Common myeloid progenitor, CD34-positive (primary cell): ENCODE measurements at regions not wholly inside any gene's neighbourhood (a gene's known extent, or its start where the extent isn't known, plus 50 kb on each side); places are given as distances from the start of the nearest gene placed in this dataset.

Source experiments
- CTCF ChIA-PET: fragments of 350-600 bp; sonication (Branson Sonifier 250); formaldehyde crosslinking; loops from one replicate; lab custom pipeline; 2021; ENCODE audit warnings: antibody characterized with exemption; lab: Charles Lee
- POLR2A ChIA-PET: fragments of 350-600 bp; sonication (Branson Sonifier 250); formaldehyde crosslinking; loops from one replicate; lab custom pipeline; 2021; ENCODE audit warnings: antibody characterized with exemption; lab: Charles Lee
- DNase-seq, 3 donors: peaks; one replicate each; pipeline versions ENCODE4 v3.0.0 to v3.0.0-alpha.2; 2013
- H3K27ac ChIP-seq, 2 experiments: 1 replicate in 1 of 2; 2 replicates in 1 of 2; pipeline ENCODE4 v1.7.0; 2013; ENCODE audit warnings: inconsistent platforms in 2 of 2, low read length in 2 of 2, mild to moderate bottlenecking in 2 of 2, low read depth in 1 of 2, moderate library complexity in 1 of 2; ENCODE audit not compliant: severe bottlenecking in 2 of 2, insufficient read depth in 1 of 2, poor library complexity in 1 of 2
- H3K27me3 ChIP-seq, 5 experiments: replicated peaks in 2 of 5; 1 replicate in 3 of 5; 2 replicates in 2 of 5; pipeline versions ENCODE4 v1.6.1 to v1.7.0; 2013; ENCODE audit warnings: low read length in 4 of 5, mild to moderate bottlenecking in 2 of 5, moderate library complexity in 2 of 5, inconsistent platforms in 1 of 5; ENCODE audit not compliant: insufficient read depth in 5 of 5, control insufficient read depth in 4 of 5
- H3K36me3 ChIP-seq, 4 experiments: 1 replicate in 2 of 4; 2 replicates in 2 of 4; pipeline versions ENCODE4 v1.6.1 to v1.7.0; 2013; ENCODE audit warnings: low read length in 3 of 4, control low read depth in 1 of 4, mild to moderate bottlenecking in 1 of 4; ENCODE audit not compliant: control insufficient read depth in 4 of 4, insufficient read depth in 4 of 4
- H3K4me1 ChIP-seq, 4 experiments: 1 replicate in 3 of 4; 2 replicates in 1 of 4; pipeline versions ENCODE4 v1.6.1 to v1.7.1; 2013; ENCODE audit warnings: low read length in 3 of 4, mild to moderate bottlenecking in 3 of 4, control low read depth in 1 of 4, inconsistent platforms in 1 of 4, moderate library complexity in 1 of 4; ENCODE audit not compliant: control insufficient read depth in 4 of 4, insufficient read depth in 4 of 4; ENCODE audit errors: control extremely low read depth in 1 of 4
- H3K4me3 ChIP-seq, 7 experiments: 1 replicate in 4 of 7; 2 replicates in 3 of 7; pipeline versions ENCODE4 v1.5.1 to v1.7.0; 2013; ENCODE audit warnings: mild to moderate bottlenecking in 7 of 7, low read length in 6 of 7, moderate library complexity in 6 of 7, inconsistent platforms in 2 of 7, low read depth in 2 of 7, control low read depth in 1 of 7; ENCODE audit not compliant: insufficient read depth in 4 of 7, control insufficient read depth in 1 of 7; ENCODE audit errors: extremely low read depth in 1 of 7
- H3K9me3 ChIP-seq, 5 experiments: 1 replicate in 4 of 5; 2 replicates in 1 of 5; pipeline versions ENCODE4 v1.6.1 to v1.7.1; 2013; ENCODE audit warnings: low read length in 4 of 5, mild to moderate bottlenecking in 2 of 5, inconsistent platforms in 1 of 5, low read depth in 1 of 5, moderate library complexity in 1 of 5; ENCODE audit not compliant: control insufficient read depth in 4 of 5, insufficient read depth in 2 of 5; ENCODE audit errors: control extremely low read depth in 1 of 5
- WGBS: methylation state at CpG from one replicate; pipeline ENCODE4 v1.1.5; 2013; ENCODE audit not compliant: insufficient coverage; 5-methylcytosine and 5-hydroxymethylcytosine counted together

DNA sequence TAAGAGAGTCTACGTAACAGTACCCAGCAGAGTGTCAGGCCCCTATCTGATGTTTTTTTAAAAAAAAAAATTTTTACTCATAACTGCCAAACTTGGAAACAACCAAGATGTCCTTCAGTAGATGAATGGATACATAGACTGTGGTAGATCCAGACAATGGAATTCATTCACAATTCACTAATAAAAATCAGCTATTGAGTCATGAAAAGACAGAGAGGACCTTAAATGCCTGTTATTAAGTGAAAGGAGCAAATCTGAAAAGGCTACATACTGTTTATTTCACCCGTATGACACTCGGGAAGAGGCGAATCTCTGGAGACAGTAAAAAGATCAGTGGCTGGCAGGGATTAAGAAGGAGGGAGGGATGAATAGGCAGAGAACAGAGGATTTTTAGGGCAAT is 541.4 kb upstream of the TENM4 start:
- peaks cover 0 to 1% (median 0%) of the 10 kb centered on the region in 5 experiments for H3K27me3 ChIP-seq
- no peaks in the 10 kb centered on the region for H3K9me3 ChIP-seq
- no peak overlapping the region for H3K4me3 ChIP-seq
- no peaks in the 10 kb centered on the region for H3K4me1 ChIP-seq
- ChIA-PET CTCF (no interaction called here), POLR2A (no interaction called here)
- H3K36me3 ChIP-seq, result no peaks in the 10 kb centered on the region
- 100% methylated on average over 1 of the region's 4 CpGs for WGBS
- no peak overlapping the region for H3K27ac ChIP-seq
- DNase-seq, result no peak

DNA sequence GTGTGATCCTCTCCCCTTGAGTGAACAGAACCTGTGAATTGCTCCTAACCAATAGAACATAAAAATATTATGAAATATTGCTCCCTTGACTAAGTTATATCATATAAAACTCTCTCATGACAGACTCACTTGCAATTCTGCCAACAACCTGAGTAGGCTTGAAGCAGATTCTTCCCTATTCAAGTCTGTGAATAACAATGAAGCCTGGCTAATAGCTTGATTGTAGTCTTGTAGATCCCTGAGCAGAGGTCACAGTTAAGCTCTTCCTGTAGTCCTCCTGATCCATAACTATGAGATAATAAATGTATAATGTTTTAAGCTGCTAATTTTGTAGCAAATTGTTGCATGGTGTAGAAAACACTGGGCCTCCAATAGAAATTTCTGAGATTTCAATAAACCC is 540.1 kb upstream of the TENM4 start:
- H3K4me1 ChIP-seq, result no peaks in the 10 kb centered on the region
- peaks cover 0 to 1% (median 0%) of the 10 kb centered on the region in 5 experiments for H3K27me3 ChIP-seq
- ChIA-PET CTCF (interaction anchor here (0.7 kb wide), 1 partner anchor 244 kb away, joined by 3 read pairs; no protein-coding TSS in a partner anchor), POLR2A (no interaction called here)
- H3K36me3 ChIP-seq, result no peaks in the 10 kb centered on the region
- no peaks in the 10 kb centered on the region for H3K9me3 ChIP-seq
- H3K4me3 ChIP-seq, result no peak overlapping the region
- DNase-seq, result no peak
- H3K27ac ChIP-seq, result no peak overlapping the region

DNA sequence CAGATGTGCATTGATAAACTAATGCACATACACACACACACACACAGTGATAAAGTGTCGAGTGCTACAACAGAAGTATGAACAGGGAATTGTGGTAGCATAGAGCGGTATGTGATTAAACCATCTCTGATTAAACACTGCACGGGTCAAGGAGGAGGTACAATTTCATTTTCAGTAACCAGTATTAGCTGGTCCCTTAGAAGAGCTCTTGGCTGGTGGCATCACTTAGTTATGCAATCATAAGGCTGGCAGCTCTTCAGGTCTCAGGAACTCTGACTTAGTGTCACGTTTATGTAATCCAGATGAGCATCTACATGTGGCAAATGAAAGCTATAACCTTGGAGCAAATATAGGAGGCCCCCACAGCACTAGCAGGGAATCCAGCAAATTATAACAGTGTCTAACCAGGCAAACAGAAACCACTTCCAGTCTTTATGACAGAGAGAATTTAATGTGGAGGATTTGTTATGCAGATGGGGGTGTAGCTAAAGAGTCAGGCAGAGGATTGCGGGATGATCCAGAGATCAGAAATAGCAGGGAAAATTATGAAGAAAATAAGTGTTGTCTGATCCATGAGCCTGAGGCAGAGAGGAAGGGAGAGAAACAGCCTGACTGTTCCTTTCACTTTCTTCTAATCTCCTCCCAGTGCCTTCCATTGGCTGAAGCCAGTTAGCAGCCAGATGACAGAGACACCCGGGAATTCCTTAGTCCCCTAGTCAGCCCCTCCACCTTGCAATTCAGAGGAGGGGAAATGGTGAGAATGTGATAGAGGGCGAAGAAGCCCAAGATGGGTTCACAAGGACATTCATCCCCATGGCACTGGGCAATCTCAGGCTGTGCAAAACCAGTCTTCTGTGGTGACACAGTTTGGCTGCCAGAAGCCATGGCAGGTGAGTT is 533.1 kb upstream of the TENM4 start:
- no peak overlapping the region for H3K27ac ChIP-seq
- WGBS, result 78% methylated on average over 6 of the region's 7 CpGs
- H3K4me1 ChIP-seq, result no peaks in the 10 kb centered on the region
- DNase-seq, result no peak
- H3K4me3 ChIP-seq, result no peak overlapping the region
- ChIA-PET POLR2A (no interaction called here), CTCF (no interaction called here)
- no peaks in the 10 kb centered on the region for H3K27me3 ChIP-seq
- H3K36me3 ChIP-seq, result no peaks in the 10 kb centered on the region
- no peaks in the 10 kb centered on the region for H3K9me3 ChIP-seq

- ChIA-PET CTCF (no interaction called here), POLR2A (no interaction called here)
- Histone ChIP-seq H3K36me3 (no peaks in the 10 kb centered on the region), H3K4me3 (no peak overlapping the region), H3K27ac (no peak overlapping the region), H3K4me1 (no peaks in the 10 kb centered on the region), H3K9me3 (no peaks in the 10 kb centered on the region), H3K27me3 (no peaks in the 10 kb centered on the region)
- 79% methylated on average over 2 of the region's 3 CpGs for WGBS
- no peak for DNase-seq
Measured at GRCh38 chr11:79971255-79971654, 530.4 kb upstream of the TENM4 start.

GRCh38 chr11:79966592-79966991 is 525.8 kb upstream of the TENM4 start:
- Histone ChIP-seq H3K36me3 (no peaks in the 10 kb centered on the region), H3K27ac (no peak overlapping the region), H3K4me3 (no peak overlapping the region), H3K9me3 (no peaks in the 10 kb centered on the region), H3K4me1 (no peaks in the 10 kb centered on the region), H3K27me3 (no peaks in the 10 kb centered on the region)
- no peak for DNase-seq
- CTCF ChIA-PET, result no interaction called here
- no CpG with 5 or more reads among the region's 1 CpG for WGBS
- POLR2A ChIA-PET, result no interaction called here

DNA sequence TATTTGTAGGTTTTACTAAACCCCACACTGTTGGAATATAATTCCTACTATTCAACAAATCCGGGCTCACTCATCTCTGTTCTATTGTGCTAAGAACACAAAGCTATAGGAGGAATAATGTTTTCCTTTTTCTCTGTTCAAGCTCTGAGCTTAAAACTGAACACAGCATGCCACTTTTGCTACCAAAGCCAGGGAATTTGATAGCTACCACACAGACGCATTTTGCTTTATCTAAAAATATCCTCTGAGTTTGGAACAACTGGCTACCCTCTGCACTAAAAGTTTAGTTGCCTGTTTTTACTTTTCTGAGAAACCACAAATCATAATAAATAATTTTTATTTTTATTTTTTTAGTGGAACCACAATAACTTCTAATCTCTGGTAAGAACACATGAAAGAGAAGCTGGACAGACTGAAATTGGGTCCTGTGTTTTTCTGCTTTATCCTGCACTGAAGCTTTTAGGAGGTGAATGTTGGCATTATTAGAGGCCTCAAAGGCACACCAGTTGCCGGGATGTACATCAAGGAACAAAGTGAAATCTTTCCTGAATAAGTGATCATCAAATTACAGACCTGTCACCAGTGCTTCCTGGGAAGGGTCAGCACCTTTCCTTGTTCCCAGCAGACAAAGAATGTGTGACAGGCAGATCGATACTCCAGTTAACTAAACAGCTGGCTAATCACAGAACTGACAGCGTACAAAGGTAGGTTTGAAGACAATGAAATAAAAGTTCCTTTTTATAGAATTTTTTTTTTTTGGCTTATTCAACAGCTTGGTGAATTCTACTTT is 523.2 kb upstream of the TENM4 start:
- H3K9me3 ChIP-seq, result peaks cover 0 to 2% (median under 1%) of the 10 kb centered on the region in 5 experiments
- DNase-seq, result no peak
- CTCF ChIA-PET, result interaction anchor here (0.6 kb wide), 1 partner anchor 111 kb away, joined by 3 read pairs; no protein-coding TSS in a partner anchor
- H3K4me3 ChIP-seq, result no peak overlapping the region
- H3K27ac ChIP-seq, result no peak overlapping the region
- H3K4me1 ChIP-seq, result no peaks in the 10 kb centered on the region
- POLR2A ChIA-PET, result no interaction called here
- H3K27me3 ChIP-seq, result no peaks in the 10 kb centered on the region
- no CpG with 5 or more reads among the region's 5 CpGs for WGBS
- no peaks in the 10 kb centered on the region for H3K36me3 ChIP-seq

GRCh38 chr11:79960461-79960860 is 519.6 kb upstream of the TENM4 start:
- Histone ChIP-seq H3K27ac (no peak overlapping the region), H3K27me3 (no peaks in the 10 kb centered on the region), H3K36me3 (no peaks in the 10 kb centered on the region), H3K4me1 (no peaks in the 10 kb centered on the region), H3K9me3 (peaks cover 0 to 7% (median 3%) of the 10 kb centered on the region in 5 experiments), H3K4me3 (no peak overlapping the region)
- CTCF ChIA-PET, result no interaction called here
- POLR2A ChIA-PET, result no interaction called here
- DNase-seq, result no peak
